Motor neuron (in vitro differentiated cells): ENCODE measurements at regions not wholly inside any gene's neighbourhood (a gene's known extent, or its start where the extent isn't known, plus 50 kb on each side); places are given as distances from the start of the nearest gene placed in this dataset.

Experiments used
- ATAC-seq, 8 experiments: fragments of 200-7000 bp; cut with Tn5 transposase; replicated peaks in 6 of 8; 2 replicates each; pipeline ENCODE4 v1.8.0; 2021; ENCODE audit warnings: mild to moderate bottlenecking in 8 of 8, moderate library complexity in 8 of 8
- H3K27ac ChIP-seq, 2 donors: fragments of 250-450 bp; sonication (Bioruptor Pico); 2 replicates each; pipeline ENCODE4 v1.9.0; 2021; ENCODE audit warnings: antibody characterized with exemption in 2 of 2, mild to moderate bottlenecking in 2 of 2, moderate library complexity in 1 of 2
- H3K4me1 ChIP-seq, 2 donors: fragments of 250-450 bp; sonication (Bioruptor Pico); replicated peaks in 1 of 2; 2 replicates each; pipeline ENCODE4 v1.6.1; 2021; ENCODE audit warnings: antibody characterized with exemption in 2 of 2, mild to moderate bottlenecking in 2 of 2, moderate library complexity in 1 of 2
- H3K4me3 ChIP-seq, 5 donors: fragments of 250-450 bp; sonication (Bioruptor Pico); 2 replicates each; pipeline ENCODE4 v1.9.0; 2021; ENCODE audit warnings: antibody characterized with exemption in 5 of 5, mild to moderate bottlenecking in 5 of 5, moderate library complexity in 4 of 5
- WGBS, 10 experiments: fragments of 450-650 bp; shearing (Covaris generic); methylation state at CpG; one replicate each; pipeline ENCODE4 v1.0.0; 2022; 5-methylcytosine and 5-hydroxymethylcytosine counted together
- in situ Hi-C, 9 experiments: fragments of 400-800 bp; cut with MboI; loops; one replicate each; pipeline ENCODE4 v1.15.0; 2021; ENCODE audit warnings: low sequenced_read_pairs in 9 of 9, low pct_unique_long_range_greater_than_20kb in 2 of 9; ENCODE audit not compliant: unreplicated experiment in 9 of 9

DNA sequence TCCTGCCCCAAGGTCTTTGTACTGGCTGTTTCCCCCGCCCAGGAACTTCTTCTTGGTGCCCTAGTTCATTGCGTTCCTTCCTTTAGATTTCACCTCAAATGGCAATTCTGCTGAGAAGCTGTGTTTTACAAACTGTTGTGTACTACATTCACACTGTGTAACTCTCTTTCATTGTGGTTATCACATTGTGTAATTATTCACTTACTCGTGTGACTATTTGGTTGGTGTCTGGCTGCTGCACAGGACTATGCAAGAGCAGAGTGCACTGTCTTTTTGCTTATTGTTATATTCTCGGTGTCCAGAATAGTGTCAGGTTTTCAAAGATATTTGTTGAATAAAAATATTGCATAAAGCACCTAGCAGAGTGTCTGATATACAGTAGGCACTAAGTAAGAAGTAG lies 177.2 kb upstream of the PRICKLE1 start:
- no peak overlapping the region for H3K4me3 ChIP-seq
- H3K4me1 ChIP-seq = no peaks in the 10 kb centered on the region
- 25 to 100% (median 90%) methylated on average over 1 to 4 of the region's 4 CpGs; no CpG with 5 or more reads in 1 of the 10 experiments for WGBS, 10 experiments
- H3K27ac ChIP-seq = no peak overlapping the region
- ATAC-seq = no peak
- in situ Hi-C loops = no loop called here

DNA sequence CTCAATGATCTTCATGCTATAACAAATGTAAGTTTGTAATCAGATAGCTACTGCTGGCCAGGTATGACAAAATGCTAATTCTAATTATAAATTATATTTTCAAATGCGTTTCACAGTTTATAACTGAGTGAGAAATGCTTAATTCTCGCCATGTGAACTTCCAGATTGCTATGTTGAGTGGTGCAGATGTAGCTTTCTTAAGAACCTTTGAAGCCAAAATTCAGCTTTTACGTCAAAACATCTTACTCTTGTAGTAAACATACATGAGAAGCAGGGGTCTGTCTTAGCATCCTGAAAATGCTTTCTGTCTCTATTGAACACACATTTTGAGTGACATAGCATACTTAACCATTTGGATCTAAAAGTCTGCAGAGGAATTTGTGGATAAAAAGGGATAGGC lies 176.5 kb upstream of the PRICKLE1 start:
- Histone ChIP-seq H3K4me1 (no peaks in the 10 kb centered on the region), H3K27ac (no peak overlapping the region), H3K4me3 (no peak overlapping the region)
- in situ Hi-C loops = no loop called here
- ATAC-seq = no peak
- WGBS, 10 experiments = 60 to 100% (median 82%) methylated on average over 1 to 3 of the region's 3 CpGs; no CpG with 5 or more reads in 3 of the 10 experiments

DNA sequence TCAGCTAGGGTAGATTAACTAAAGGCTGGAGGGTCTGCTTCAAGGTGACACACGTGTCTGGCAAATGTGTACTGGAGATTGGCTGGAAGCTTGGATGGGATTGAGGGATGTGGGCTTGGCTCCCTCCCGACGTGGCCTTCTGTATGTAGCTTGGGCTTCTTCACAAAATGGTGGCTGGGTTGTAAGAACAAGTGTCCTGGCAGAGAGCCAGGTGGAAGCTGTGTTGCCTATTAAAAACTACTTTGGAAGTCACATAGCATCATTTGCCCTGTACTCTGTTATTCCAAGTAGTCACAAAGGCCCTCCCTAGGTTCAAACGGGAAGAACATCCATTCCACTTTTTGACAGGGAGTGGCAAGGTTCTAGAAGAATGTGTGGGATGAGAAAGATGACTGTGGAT lies 174.1 kb upstream of the PRICKLE1 start:
- in situ Hi-C loops = no loop called here
- 63 to 94% (median 91%) methylated on average over 1 to 3 of the region's 4 CpGs; no CpG with 5 or more reads in 6 of the 10 experiments for WGBS, 10 experiments
- no peaks in the 10 kb centered on the region for H3K4me1 ChIP-seq
- no peak overlapping the region for H3K4me3 ChIP-seq
- no peak overlapping the region for H3K27ac ChIP-seq
- no peak for ATAC-seq

DNA sequence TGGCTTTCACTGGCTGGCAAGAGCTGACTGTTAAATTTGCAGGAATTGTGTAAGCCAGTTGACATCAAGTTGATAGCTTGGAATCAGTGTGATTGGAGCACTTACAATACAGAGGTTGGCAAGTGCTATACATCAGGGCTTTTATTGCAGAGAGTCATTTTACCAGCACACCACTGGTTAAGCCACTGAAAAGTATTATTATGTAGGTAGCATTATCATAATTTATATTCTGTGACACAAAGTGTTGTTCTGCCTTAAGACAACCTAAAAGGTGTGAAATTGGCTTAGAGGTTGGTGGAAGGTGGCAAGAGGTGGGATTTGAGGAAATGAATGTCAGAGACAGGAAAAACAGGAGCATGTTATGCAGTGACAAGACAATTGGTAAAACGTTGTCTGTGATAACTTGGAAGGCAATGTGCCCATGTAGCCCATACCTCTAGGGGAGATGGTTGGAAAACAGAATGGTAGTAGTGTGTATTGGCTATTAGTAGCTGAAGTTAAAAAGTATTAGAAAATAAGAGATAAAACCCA lies 172.9 kb upstream of the PRICKLE1 start:
- Histone ChIP-seq H3K4me1 (peaks cover 5 to 7% of the 10 kb centered on the region in 2 donors), H3K27ac (no peak overlapping the region), H3K4me3 (no peak overlapping the region)
- no peak for ATAC-seq
- 0 to 100% (median 60%) methylated on average over 1 of the region's 1 CpG; no CpG with 5 or more reads in 3 of the 10 experiments for WGBS, 10 experiments
- in situ Hi-C loops = no loop called here

DNA sequence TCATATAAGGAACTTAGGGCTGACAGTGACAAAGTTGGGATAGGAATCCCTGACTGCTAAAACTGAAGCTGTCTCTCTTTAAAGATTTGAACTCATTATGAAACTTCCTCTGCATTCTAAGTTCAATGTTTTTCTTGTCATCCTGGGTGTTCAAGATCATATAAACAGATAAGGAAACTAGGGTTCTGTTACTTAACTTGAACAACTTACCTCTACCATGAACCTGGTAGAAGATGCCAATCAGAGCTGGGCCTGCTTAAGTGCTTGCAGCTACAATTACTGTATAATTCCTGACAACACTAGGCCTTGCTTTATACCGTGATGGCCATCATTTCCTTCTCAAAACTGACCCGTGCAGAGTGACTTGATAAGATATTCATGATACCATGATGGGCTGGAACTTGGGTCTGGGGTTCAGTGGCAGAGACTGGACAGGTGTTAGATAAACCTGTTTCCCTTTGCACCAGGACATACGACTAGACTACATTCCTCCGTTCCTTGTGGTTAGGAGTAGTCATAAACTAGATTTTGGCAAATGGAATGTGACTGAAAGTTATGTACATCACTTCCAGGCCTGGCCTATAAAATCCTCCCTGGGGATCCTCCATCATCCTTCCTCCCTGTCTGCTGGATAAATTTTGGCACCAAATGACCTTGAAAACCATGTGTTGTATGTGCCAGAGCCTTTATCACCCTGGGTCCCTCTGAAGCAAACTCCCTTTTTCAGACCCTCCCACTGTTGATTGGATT lies 172.2 kb upstream of the PRICKLE1 start:
- ATAC-seq = no peak
- peaks cover 12% of the 10 kb centered on the region in 2 donors for H3K4me1 ChIP-seq
- in situ Hi-C loops = no loop called here
- H3K4me3 ChIP-seq = no peak overlapping the region
- 61 to 100% (median 90%) methylated on average over 1 to 4 of the region's 4 CpGs; no CpG with 5 or more reads in 1 of the 10 experiments for WGBS, 10 experiments
- H3K27ac ChIP-seq = no peak overlapping the region

DNA sequence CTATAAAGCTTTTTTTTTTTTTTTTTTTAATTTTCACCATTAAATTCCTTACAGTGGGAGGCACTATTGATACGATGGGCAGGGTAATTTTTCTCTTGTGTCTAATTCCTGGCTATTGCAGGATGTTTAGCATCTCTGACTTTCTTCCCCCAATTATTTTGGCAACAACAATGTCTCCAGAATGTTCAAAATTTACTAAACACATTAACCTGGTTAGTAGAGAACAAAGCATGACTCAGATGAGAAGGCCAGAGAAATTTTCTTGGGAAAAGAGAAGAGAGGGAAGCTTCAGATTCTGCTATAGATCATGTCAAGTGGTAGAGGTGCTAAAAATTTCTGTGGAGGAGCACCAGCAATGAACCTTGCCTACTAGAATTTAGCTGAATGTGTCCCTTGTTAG lies 171.5 kb upstream of the PRICKLE1 start:
- H3K27ac ChIP-seq = no peak overlapping the region
- H3K4me1 ChIP-seq = peaks cover 15 to 16% of the 10 kb centered on the region in 2 donors
- no peak overlapping the region for H3K4me3 ChIP-seq
- ATAC-seq = no peak
- in situ Hi-C loops = no loop called here
- WGBS, 10 experiments = 60 to 100% (median 82%) methylated on average over 1 of the region's 1 CpG; no CpG with 5 or more reads in 4 of the 10 experiments

DNA sequence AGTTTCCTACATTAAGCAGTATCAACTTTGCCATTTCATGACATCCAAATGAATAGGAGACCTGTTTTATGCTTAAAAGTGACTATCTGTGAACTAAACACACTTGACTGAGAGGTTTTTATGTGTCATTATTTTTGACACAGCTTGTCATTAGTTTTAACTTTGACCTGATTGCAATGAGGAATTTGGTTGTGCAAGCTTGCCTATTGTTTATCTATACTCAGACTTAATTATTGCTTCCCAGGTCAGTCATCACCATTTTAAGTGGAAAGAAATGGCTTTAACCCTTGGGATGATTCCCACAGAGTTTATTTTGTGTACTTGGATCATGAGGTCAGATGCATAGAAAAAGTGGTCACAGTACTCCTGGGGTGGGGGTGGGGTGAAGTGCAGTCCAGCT lies 171.0 kb upstream of the PRICKLE1 start:
- in situ Hi-C loops = no loop called here
- no peak for ATAC-seq
- H3K4me1 ChIP-seq = peaks cover 15 to 16% of the 10 kb centered on the region in 2 donors
- no peak overlapping the region for H3K4me3 ChIP-seq
- H3K27ac ChIP-seq = no peak overlapping the region

DNA sequence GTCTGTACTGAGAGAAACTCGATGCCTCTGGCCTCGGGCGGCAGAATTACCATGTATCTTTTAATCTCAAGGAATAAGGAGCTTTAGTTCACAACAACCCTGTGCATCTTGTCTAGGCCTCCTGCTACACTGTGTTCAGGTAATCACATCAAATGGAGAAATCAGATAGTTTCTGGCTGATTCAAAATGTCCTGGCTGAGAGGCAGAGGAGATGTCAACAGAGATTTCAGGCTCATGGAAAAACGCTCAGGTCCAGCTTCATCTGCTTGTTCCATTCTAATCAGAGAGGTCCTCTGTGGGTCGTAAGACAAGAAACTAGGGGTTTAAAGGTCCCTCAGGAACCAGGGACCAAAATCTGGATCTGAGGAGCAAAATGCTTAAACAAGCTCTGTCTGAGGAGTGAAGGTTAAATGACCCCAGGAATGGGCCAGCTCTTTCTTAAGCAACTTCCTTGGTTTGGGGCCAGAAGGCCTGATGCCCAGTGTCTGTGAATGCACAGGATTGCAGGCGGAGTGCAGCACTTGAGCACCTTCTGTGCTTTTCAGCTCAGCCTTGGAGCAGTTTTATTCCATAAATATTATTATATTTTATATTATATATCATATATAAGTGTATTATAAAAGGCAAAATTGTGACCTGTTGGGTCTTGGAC lies 170.2 kb upstream of the PRICKLE1 start:
- WGBS, 10 experiments = 80 to 100% (median 89%) methylated on average over 1 to 6 of the region's 6 CpGs; no CpG with 5 or more reads in 2 of the 10 experiments
- Histone ChIP-seq H3K4me3 (no peak overlapping the region), H3K27ac (no peak overlapping the region), H3K4me1 (peaks cover 15 to 16% of the 10 kb centered on the region in 2 donors)
- peak in 2 of 8 experiments; percentile 12 to 60 for ATAC-seq
- in situ Hi-C loops = no loop called here

DNA sequence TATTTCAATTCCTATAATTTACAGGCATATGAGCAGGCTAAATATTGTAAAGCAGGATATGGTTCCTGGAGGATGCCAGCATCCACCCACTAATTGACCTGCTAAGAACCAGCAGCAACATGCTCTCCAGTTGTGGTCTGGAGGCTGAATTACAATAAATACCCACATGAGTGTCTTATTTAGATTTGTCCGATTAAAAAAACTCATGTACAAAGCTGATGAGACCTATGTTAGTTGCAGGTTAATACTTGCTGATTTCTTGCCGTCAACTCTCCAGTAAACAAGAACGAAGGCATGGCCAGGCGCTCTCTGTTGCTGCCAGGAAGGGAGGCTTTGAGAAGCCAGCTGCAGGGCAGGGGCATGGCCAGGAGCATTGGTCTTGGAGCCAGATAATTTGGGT lies 169.3 kb upstream of the PRICKLE1 start:
- H3K27ac ChIP-seq = no peak overlapping the region
- 67 to 100% (median 94%) methylated on average over 1 to 4 of the region's 4 CpGs; no CpG with 5 or more reads in 1 of the 10 experiments for WGBS, 10 experiments
- in situ Hi-C loops = no loop called here

DNA sequence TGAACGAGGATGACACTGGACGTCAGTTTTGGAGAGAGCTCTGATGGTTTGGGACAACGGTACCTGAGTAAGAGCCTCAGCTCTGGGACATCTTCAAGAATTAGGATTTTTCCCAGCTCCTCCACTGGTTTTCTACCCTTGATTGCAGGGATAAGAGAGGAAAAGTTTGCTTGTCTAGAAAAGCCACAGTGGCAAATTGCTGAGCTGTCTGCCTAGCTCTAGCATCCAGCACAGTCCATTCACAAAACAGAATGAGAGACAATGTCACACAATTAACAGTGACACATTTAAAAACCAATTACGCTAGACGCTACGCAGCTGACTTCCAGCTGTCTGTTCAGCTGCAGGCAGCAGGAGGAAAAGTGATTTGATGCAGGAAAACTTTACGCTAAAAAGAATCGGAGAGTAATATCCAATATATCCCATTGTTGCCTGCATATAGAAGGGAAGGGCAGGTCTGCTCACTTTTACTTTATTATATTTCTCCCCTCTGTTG lies 168.1 kb upstream of the PRICKLE1 start:
- in situ Hi-C loops = no loop called here
- H3K27ac ChIP-seq = no peak overlapping the region
- 22 to 93% (median 36%) methylated on average over 2 to 7 of the region's 8 CpGs; no CpG with 5 or more reads in 1 of the 10 experiments for WGBS, 10 experiments
- H3K4me1 ChIP-seq = peaks cover 15 to 16% of the 10 kb centered on the region in 2 donors
- ATAC-seq = peak in 5 of 8 experiments; percentile 11 to 42 (median 18)
- H3K4me3 ChIP-seq = no peak overlapping the region

More for the DNA sequence above, 169.3 kb upstream of the PRICKLE1 start:
- Histone ChIP-seq H3K4me1 (peaks cover 15 to 16% of the 10 kb centered on the region in 2 donors), H3K4me3 (no peak overlapping the region)
- ATAC-seq = no peak

DNA sequence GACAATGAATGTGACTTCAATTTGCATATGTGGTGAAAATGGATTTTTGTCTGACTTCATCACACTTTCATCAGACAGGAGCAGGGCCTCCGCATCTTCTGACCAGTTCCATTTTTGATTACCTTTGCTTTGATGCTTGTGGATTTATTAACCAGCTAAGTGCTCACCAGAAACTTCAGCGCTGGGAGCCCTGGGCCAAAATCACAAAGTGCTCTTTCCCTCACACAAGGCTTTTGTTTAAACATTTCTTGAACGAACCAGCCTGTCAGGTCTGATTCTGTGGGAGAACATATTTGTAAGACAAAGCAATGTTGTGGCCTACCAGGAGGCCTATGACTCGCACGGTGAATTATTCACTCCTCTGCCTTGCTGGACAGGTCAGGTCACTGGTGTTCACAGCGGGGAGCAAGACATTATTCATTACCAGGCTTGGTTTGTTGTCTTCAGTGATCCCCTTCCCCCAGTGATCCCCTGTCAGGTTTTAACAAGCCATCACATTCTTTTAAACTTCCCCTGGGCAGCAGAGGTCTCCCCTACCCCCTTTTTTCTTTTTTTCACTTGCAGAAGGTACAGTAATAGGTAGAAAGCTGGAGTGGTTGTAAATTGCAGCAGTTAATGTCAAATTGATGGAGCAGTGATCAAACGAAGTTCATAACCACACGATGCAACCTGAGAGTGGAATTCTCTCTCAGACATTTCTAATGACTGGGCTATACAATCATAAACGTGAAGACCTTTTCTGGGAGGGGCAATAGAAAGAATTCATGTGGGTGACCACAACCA lies 167.5 kb upstream of the PRICKLE1 start:
- 0 to 30% (median 5%) methylated on average over 1 to 9 of the region's 9 CpGs for WGBS, 10 experiments
- H3K4me1 ChIP-seq = peaks cover 15 to 16% of the 10 kb centered on the region in 2 donors
- no peak overlapping the region for H3K4me3 ChIP-seq
- H3K27ac ChIP-seq = no peak overlapping the region
- peak in 7 of 8 experiments; percentile 57 to 98 (median 94) for ATAC-seq
- in situ Hi-C loops = no loop called here

DNA sequence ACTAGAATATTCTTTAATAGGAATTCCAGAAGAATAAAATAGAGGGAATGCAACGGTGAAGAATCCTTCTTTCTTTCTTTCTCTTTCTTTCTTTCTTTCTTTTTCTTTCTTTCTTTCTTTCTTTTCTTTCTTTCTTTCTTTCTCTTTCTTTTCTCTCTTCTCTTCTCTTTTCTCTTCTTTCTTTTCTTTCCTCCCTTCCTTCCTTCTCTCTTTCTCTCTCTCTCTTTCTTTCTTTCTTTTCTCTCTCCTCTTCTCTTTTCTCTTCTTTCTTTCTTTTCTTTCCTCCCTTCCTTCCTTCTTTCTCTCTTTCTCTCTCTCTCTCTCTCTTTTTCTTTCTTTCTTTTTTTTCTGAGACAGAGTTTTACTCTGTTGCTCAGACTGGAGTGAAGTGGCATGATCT lies 160.8 kb upstream of the PRICKLE1 start:
- H3K4me1 ChIP-seq = no peaks in the 10 kb centered on the region
- ATAC-seq = no peak
- 29 to 100% (median 88%) methylated on average over 1 of the region's 1 CpG; no CpG with 5 or more reads in 1 of the 10 experiments for WGBS, 10 experiments
- no peak overlapping the region for H3K27ac ChIP-seq
- in situ Hi-C loops = no loop called here
- no peak overlapping the region for H3K4me3 ChIP-seq

DNA sequence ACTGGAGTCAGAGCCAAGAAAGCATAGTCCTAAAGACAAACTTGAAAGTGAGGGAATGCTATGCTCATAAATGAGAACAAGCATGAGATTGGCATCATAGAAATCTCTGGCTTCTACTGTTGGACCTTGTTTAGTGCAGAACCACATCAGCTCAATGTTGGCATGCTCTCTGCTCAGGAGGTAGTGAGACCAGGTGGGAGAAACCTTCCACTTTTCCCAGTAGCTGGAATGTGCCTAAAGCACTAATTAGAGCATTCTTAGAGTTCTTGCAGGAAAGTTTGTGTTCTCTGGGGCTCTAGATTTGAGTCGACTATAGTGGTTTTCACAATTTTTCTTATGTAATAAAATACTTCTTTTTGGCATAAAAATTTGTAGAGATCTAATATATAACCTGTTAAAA lies 159.7 kb upstream of the PRICKLE1 start:
- H3K27ac ChIP-seq = no peak overlapping the region
- 80 to 100% (median 100%) methylated on average over 1 of the region's 1 CpG; no CpG with 5 or more reads in 3 of the 10 experiments for whole genome bisulfite sequencing, 10 experiments
- in situ Hi-C loops = no loop called here
- no peak overlapping the region for H3K4me3 ChIP-seq
- no peaks in the 10 kb centered on the region for H3K4me1 ChIP-seq
- no peak for ATAC-seq
